BLaER1 (cell line): ENCODE measurements at regions not wholly inside any gene's neighbourhood (a gene's known extent, or its start where the extent isn't known, plus 50 kb on each side); places are given as distances from the start of the nearest gene placed in this dataset.

Experiments used
- H3K27ac ChIP-seq: shearing (Covaris generic); formaldehyde crosslinking; 2 replicates; pipeline ENCODE4 v1.8.1; 2022
- H3K27me3 ChIP-seq: shearing (Covaris generic); formaldehyde crosslinking; 2 replicates; pipeline ENCODE4 v1.8.1; 2022
- H3K36me3 ChIP-seq: shearing (Covaris generic); formaldehyde crosslinking; 2 replicates; pipeline ENCODE4 v1.8.1; 2022
- H3K4me1 ChIP-seq: shearing (Covaris generic); formaldehyde crosslinking; 2 replicates; pipeline ENCODE4 v1.8.1; 2022
- H3K4me2 ChIP-seq: shearing (Covaris generic); formaldehyde crosslinking; 2 replicates; pipeline ENCODE4 v1.8.1; 2022
- H3K4me3 ChIP-seq: shearing (Covaris generic); formaldehyde crosslinking; 2 replicates; pipeline ENCODE4 v1.8.1; 2022
- H3K9ac ChIP-seq: shearing (Covaris generic); formaldehyde crosslinking; 2 replicates; pipeline ENCODE4 v1.8.1; 2022
- H3K9me3 ChIP-seq: shearing (Covaris generic); formaldehyde crosslinking; 2 replicates; pipeline ENCODE4 v1.8.1; 2022
- H4K20me1 ChIP-seq: shearing (Covaris generic); formaldehyde crosslinking; 2 replicates; pipeline ENCODE4 v1.8.1; 2022
- Cebpa-rat ChIP-seq: shearing (Covaris generic); IDR thresholded peaks from 2 replicates; pipeline ENCODE4 v1.8.1; 2022

- Histone ChIP-seq H3K9ac (no peak overlapping the region), H4K20me1 (no peaks in the 10 kb centered on the region), H3K9me3 (no peaks in the 10 kb centered on the region), H3K4me3 (no peak overlapping the region), H3K4me2 (no peak overlapping the region), H3K27ac (no peak overlapping the region), H3K27me3 (no peaks in the 10 kb centered on the region), H3K4me1 (peaks cover 5% of the 10 kb centered on the region), H3K36me3 (no peaks in the 10 kb centered on the region)
- no peak for TF ChIP-seq Cebpa-rat
These were observed 90.1 kb upstream of the FLRT2 start for GRCh38 chr14:85439696-85440328.

GRCh38 chr14:85441909-85442643, 87.9 kb upstream of the FLRT2 start:
- H3K9ac ChIP-seq, result no peak overlapping the region
- no peaks in the 10 kb centered on the region for H3K27me3 ChIP-seq
- no peaks in the 10 kb centered on the region for H3K36me3 ChIP-seq
- TF ChIP-seq Cebpa-rat, result no peak
- H3K4me2 ChIP-seq, result no peak overlapping the region
- peaks cover 13% of the 10 kb centered on the region for H3K4me1 ChIP-seq
- H3K4me3 ChIP-seq, result no peak overlapping the region
- no peak overlapping the region for H3K27ac ChIP-seq
- no peaks in the 10 kb centered on the region for H4K20me1 ChIP-seq
- H3K9me3 ChIP-seq, result no peaks in the 10 kb centered on the region

- Histone ChIP-seq H3K27me3 (no peaks in the 10 kb centered on the region), H3K9me3 (no peaks in the 10 kb centered on the region), H3K4me2 (no peak overlapping the region), H3K27ac (no peak overlapping the region), H3K36me3 (no peaks in the 10 kb centered on the region), H4K20me1 (no peaks in the 10 kb centered on the region), H3K4me3 (no peak overlapping the region), H3K4me1 (peaks cover 13% of the 10 kb centered on the region), H3K9ac (no peak overlapping the region)
- TF ChIP-seq Cebpa-rat, result no peak
These were observed 86.9 kb upstream of the FLRT2 start for GRCh38 chr14:85442996-85443395.

GRCh38 chr14:85444635-85445034, 85.3 kb upstream of the FLRT2 start:
- H4K20me1 ChIP-seq, result no peaks in the 10 kb centered on the region

GRCh38 chr14:85445151-85445795, 84.7 kb upstream of the FLRT2 start:
- H3K27ac ChIP-seq, result no peak overlapping the region
- H3K4me1 ChIP-seq, result peaks cover 13% of the 10 kb centered on the region
- TF ChIP-seq Cebpa-rat, result no peak
- H3K9me3 ChIP-seq, result no peaks in the 10 kb centered on the region
- H4K20me1 ChIP-seq, result no peaks in the 10 kb centered on the region
- H3K27me3 ChIP-seq, result no peaks in the 10 kb centered on the region
- peak overlapping the region; percentile 28; the same call in 1 of the 2 replicates for H3K4me2 ChIP-seq
- H3K36me3 ChIP-seq, result no peaks in the 10 kb centered on the region
- H3K4me3 ChIP-seq, result no peak overlapping the region
- H3K9ac ChIP-seq, result no peak overlapping the region

More at GRCh38 chr14:85444635-85445034, 85.3 kb upstream of the FLRT2 start:
- Histone ChIP-seq H3K9ac (no peak overlapping the region), H3K27ac (no peak overlapping the region), H3K9me3 (no peaks in the 10 kb centered on the region), H3K4me2 (peak overlapping the region; percentile 28; the same call in 1 of the 2 replicates), H3K4me1 (peaks cover 13% of the 10 kb centered on the region), H3K4me3 (no peak overlapping the region), H3K36me3 (no peaks in the 10 kb centered on the region), H3K27me3 (no peaks in the 10 kb centered on the region)
- TF ChIP-seq Cebpa-rat, result no peak

- Histone ChIP-seq H3K4me2 (no peak overlapping the region), H3K4me1 (peaks cover 13% of the 10 kb centered on the region), H3K36me3 (no peaks in the 10 kb centered on the region), H3K9me3 (no peaks in the 10 kb centered on the region), H3K27me3 (no peaks in the 10 kb centered on the region), H3K27ac (no peak overlapping the region), H3K9ac (no peak overlapping the region), H4K20me1 (no peaks in the 10 kb centered on the region), H3K4me3 (no peak overlapping the region)
- TF ChIP-seq Cebpa-rat, result no peak
These were observed 82.1 kb upstream of the FLRT2 start for GRCh38 chr14:85447883-85448282.

GRCh38 chr14:85451421-85451820, 78.5 kb upstream of the FLRT2 start:
- H3K4me3 ChIP-seq, result no peak overlapping the region
- H3K27ac ChIP-seq, result no peak overlapping the region
- no peaks in the 10 kb centered on the region for H3K36me3 ChIP-seq
- no peak overlapping the region for H3K4me2 ChIP-seq
- no peaks in the 10 kb centered on the region for H3K4me1 ChIP-seq
- no peaks in the 10 kb centered on the region for H3K27me3 ChIP-seq
- TF ChIP-seq Cebpa-rat, result no peak
- H4K20me1 ChIP-seq, result no peaks in the 10 kb centered on the region
- H3K9ac ChIP-seq, result no peak overlapping the region
- no peaks in the 10 kb centered on the region for H3K9me3 ChIP-seq

- Histone ChIP-seq H3K36me3 (no peaks in the 10 kb centered on the region), H3K4me1 (no peaks in the 10 kb centered on the region), H3K4me2 (no peak overlapping the region), H4K20me1 (no peaks in the 10 kb centered on the region), H3K4me3 (no peak overlapping the region), H3K27me3 (no peaks in the 10 kb centered on the region), H3K9me3 (no peaks in the 10 kb centered on the region), H3K27ac (no peak overlapping the region), H3K9ac (no peak overlapping the region)
- no peak for TF ChIP-seq Cebpa-rat
These were observed 76.3 kb upstream of the FLRT2 start for GRCh38 chr14:85453401-85454225.

GRCh38 chr14:85454226-85454813, 75.6 kb upstream of the FLRT2 start:
- TF ChIP-seq Cebpa-rat, result no peak
- Histone ChIP-seq H3K36me3 (no peaks in the 10 kb centered on the region), H3K9me3 (no peaks in the 10 kb centered on the region), H3K4me2 (no peak overlapping the region), H3K27me3 (no peaks in the 10 kb centered on the region), H3K27ac (no peak overlapping the region), H3K9ac (no peak overlapping the region), H4K20me1 (no peaks in the 10 kb centered on the region), H3K4me1 (no peaks in the 10 kb centered on the region), H3K4me3 (no peak overlapping the region)
